ENCODE measurements at regions not wholly inside any gene's neighbourhood (a gene's known extent, or its start where the extent isn't known, plus 50 kb on each side); places are given as distances from the start of the nearest gene placed in this dataset.

GRCh38 chr21:24208562-24209260 lies 1398.6 kb downstream of the MRPL39 start:
- Histone ChIP-seq H2BK15ac (ENCODE audit: low read length) (no peak overlapping the region), H2BK120ac (replicated peaks; ENCODE audit: low read depth, low read length) (no peak overlapping the region), H2BK5ac (ENCODE audit: low read depth, low read length) (no peak overlapping the region), H3K79me1 (ENCODE audit: low read depth, low read length) (no peaks in the 10 kb centered on the region), H3K4me2 (ENCODE audit: insufficient read depth in 1 of 2, low read depth in 2 of 2, low read length in 2 of 2) (no peak overlapping the region), H3K4ac (replicated peaks; ENCODE audit: insufficient read length, low read depth, low read length) (no peak overlapping the region), H3K27ac (ENCODE audit: low read depth, low read length) (no peak overlapping the region), H3K4me3 (ENCODE audit: extremely low read depth in 1 of 4, insufficient read depth in 2 of 4, low read depth in 3 of 4, low read length in 4 of 4) (no peak overlapping the region), H3K27me3 (replicated peaks in 1 of 4; ENCODE audit: control insufficient read depth in 3 of 4, extremely low read depth in 1 of 4, insufficient read depth in 3 of 4, low read length in 3 of 4) (no peaks in the 10 kb centered on the region), H3K79me2 (ENCODE audit: control insufficient read depth in 1 of 2, insufficient read depth in 2 of 2, low read length in 2 of 2) (no peaks in the 10 kb centered on the region), H3K9me3 (ENCODE audit: insufficient read depth in 2 of 2, low read depth in 1 of 2, low read length in 1 of 2) (peaks cover 9 to 33% of the 10 kb centered on the region in 2 experiments; a peak in 2 of 4 replicates), H3K23ac (ENCODE audit: insufficient read length) (no peak overlapping the region), H4K20me1 (replicated peaks in 1 of 2; ENCODE audit: control insufficient read depth in 1 of 2, insufficient read depth in 2 of 2, low read length in 2 of 2) (no peaks in the 10 kb centered on the region), H2BK12ac (ENCODE audit: low read depth, low read length) (no peak overlapping the region), H2BK20ac (ENCODE audit: low read length) (no peak overlapping the region), H4K5ac (ENCODE audit: insufficient read length, low read depth, low read length) (no peak overlapping the region), H3K14ac (ENCODE audit: insufficient read length) (no peak overlapping the region), H3K56ac (replicated peaks; ENCODE audit: insufficient read length, low read depth, low read length) (no peak overlapping the region), H3K18ac (ENCODE audit: extremely low read depth, low read length) (no peak overlapping the region), H3K4me1 (replicated peaks in 1 of 4; ENCODE audit: control insufficient read depth in 3 of 4, insufficient read depth in 4 of 4, low read length in 3 of 4) (no peaks in the 10 kb centered on the region), H3K9ac (replicated peaks in 1 of 4; ENCODE audit: extremely low read depth in 1 of 4, low read depth in 3 of 4, low read length in 3 of 4) (no peak overlapping the region), H4K91ac (replicated peaks; ENCODE audit: insufficient read length, low read length) (no peak overlapping the region), H3K36me3 (ENCODE audit: control insufficient read depth in 2 of 4, insufficient read depth in 4 of 4, low read length in 3 of 4) (no peaks in the 10 kb centered on the region), H2AK5ac (ENCODE audit: low read depth, low read length) (no peak overlapping the region), H2AFZ (ENCODE audit: low read length) (no peak overlapping the region), H3K23me2 (ENCODE audit: low read depth, low read length) (no peaks in the 10 kb centered on the region; the same call in 1 of the 2 replicates), H4K8ac (ENCODE audit: extremely low read depth, insufficient read depth, low read length) (no peak overlapping the region)
- POLR2A ChIA-PET (ENCODE audit: partially characterized antibody): no interaction called here
- CTCF ChIA-PET (ENCODE audit: partially characterized antibody): no interaction called here
- FAIRE-seq (no peak), DNase-seq (ENCODE audit: low read depth in 1 of 2, low spot score in 2 of 2) (no peak)
- WGBS, 2 experiments (ENCODE audit: extremely low coverage in 1 of 2, insufficient coverage in 1 of 2, insufficient read length in 1 of 2, insufficient replicate concordance in 2 of 2, low coverage in 1 of 2, low lambda C conversion rate in 2 of 2, missing lambda C conversion rate in 1 of 2): 94% methylated on average over 25 of the region's 54 CpGs; no CpG with 5 or more reads in 1 of the 2 experiments
- TF ChIP-seq JUN (IDR thresholded peaks at IDR 0.05; ENCODE audit: low read depth, low read length): no peak
